HG03196 (cell line): ENCODE measurements at regions not wholly inside any gene's neighbourhood (a gene's known extent, or its start where the extent isn't known, plus 50 kb on each side); places are given as distances from the start of the nearest gene placed in this dataset.

ENCODE experiments used
- ATAC-seq: cut with Tn5 transposase; IDR thresholded peaks from one replicate; pipeline ENCODE4 v1.9.1; 2021; ENCODE audit not compliant: unreplicated experiment

DNA sequence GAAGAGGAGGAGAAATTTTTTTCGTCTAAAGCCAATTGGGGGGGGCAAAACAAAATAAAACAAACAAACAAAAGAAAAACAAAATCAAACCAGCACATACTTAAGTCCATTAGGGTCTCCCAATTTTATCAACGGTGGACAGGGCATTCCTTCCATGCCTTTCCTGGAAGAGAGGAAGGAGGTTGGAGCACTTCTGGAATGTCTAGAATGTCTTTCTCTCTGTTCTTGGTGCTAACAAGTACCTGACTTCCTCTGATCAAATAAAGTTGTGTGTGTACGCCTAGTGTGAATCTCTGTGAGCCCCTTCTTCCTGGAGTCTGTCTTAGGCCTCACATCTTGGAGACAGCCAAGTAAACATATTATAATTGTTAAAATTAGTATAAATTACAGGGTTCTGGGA lies 399.0 kb upstream of the LRRTM1 start:
- ATAC-seq = no peak

DNA sequence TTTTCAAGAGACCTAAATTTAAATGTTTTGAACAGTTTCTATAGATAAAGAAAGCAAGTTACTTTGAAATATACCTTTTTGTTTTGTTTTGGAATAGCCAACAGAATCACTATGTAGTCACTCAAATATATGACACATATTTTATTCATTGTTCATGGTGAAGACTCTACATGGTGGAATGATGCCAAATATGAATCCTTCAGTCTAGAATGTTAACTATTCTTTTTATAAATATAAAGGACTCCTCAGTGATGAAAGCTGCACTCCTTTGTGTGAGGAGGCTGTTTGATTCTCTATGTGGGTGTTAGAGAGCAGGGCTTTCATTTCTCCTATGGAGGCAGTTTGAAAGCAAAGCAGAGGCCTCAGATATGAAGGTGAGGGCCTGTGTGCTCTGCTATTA lies 396.4 kb upstream of the LRRTM1 start:
- no peak for ATAC-seq
